Ishikawa (cell line): ENCODE measurements at regions not wholly inside any gene's neighbourhood (a gene's known extent, or its start where the extent isn't known, plus 50 kb on each side); places are given as distances from the start of the nearest gene placed in this dataset.

Experiments used
- EP300 ChIP-seq: IDR thresholded peaks from 2 replicates; pipeline ENCODE4 v1.6.1; 2012; ENCODE audit warnings: borderline replicate concordance
- FOXM1 ChIP-seq: IDR thresholded peaks from 2 replicates; pipeline ENCODE4 v1.6.1; 2012; ENCODE audit warnings: low read depth, borderline replicate concordance
- MAX ChIP-seq: IDR thresholded peaks from 2 replicates; pipeline ENCODE4 v1.6.1; 2012
- NFIC ChIP-seq: IDR thresholded peaks from 2 replicates; pipeline ENCODE4 v1.6.1; 2012
- RAD21 ChIP-seq: IDR thresholded peaks from 2 replicates; pipeline ENCODE4 v1.6.1; 2012; ENCODE audit warnings: low read depth
- TAF1 ChIP-seq: IDR thresholded peaks from 2 replicates; pipeline ENCODE4 v1.6.1; 2012; ENCODE audit warnings: low read depth, mild to moderate bottlenecking

GRCh38 chr5:3175416-3175815 is 420.2 kb upstream of the IRX1 start:
- TF ChIP-seq TAF1 (no peak), EP300 (no peak), RAD21 (no peak), NFIC (no peak), MAX (no peak), FOXM1 (no peak)
